IPS-NIHi7 (cell line): ENCODE measurements at regions not wholly inside any gene's neighbourhood (a gene's known extent, or its start where the extent isn't known, plus 50 kb on each side); places are given as distances from the start of the nearest gene placed in this dataset.

Experiments used
- DNase-seq: peaks from one replicate; pipeline ENCODE4 v3.0.0; 2012; ENCODE audit warnings: mixed read lengths; ENCODE audit errors: extremely low spot score

DNA sequence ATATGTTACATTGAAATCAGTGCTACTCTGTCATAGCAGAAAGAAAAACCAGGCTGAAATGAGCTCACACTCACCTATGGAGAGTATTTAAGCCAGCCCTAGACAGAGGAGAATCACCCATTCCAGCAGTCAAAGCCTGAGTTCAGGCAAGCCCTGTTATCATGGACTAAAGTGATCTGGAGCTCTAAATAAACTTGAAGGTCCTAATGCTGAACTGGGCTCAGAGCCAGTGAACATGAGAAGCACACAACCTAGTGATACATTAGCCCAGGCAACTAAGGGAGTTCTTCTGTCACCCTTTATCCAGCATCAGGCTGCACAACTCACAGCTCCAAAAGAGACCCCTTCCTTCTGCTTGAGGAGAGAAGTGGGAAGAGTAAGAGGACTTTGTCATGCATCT lies 425.0 kb downstream of the COL12A1 start:
- DNase-seq, result no peak

DNA sequence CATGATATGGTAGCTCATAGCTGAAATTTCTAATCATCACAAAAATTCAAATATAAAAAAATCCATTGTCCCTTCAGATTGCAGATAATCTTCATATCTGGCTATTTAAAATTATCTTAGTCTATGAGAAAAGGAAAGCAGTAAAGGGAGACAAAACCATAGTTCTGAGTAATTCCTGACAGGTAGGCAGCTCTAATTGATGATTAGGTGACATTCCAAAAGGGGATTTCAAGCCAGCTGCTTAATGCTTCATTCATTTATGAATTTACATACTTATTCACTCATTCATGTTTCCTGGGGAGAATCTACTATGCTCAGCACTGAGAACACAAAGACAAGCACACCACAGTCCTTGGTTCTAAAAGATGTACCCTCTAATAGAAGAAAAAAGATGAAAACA lies 437.1 kb downstream of the COL12A1 start:
- DNase-seq, result no peak

- DNase-seq, result no peak
These were observed 437.7 kb downstream of the COL12A1 start for GRCh38 chr6:74768120-74768519.

DNA sequence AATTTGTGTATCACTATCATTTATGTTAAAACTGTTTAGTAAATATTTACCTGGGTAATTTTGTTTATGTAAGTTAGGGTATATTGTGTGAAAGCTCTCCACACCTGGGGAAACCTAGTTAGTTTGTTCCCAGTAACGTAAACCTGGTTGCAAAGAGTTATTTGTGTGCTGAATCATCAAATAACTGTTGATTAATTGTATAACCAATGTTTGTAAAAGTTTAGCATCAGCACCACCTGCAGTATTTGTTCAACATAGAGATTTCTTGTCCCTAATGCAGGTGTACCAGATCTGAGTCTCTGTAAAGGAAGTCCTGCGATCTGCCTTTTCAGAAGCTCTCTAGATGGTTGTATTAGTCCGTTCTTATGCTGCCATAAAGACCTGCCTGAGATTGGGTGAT lies 440.4 kb downstream of the COL12A1 start:
- no peak for DNase-seq

GRCh38 chr6:74764486-74764885 lies 441.4 kb downstream of the COL12A1 start:
- DNase-seq, result no peak

GRCh38 chr6:74762841-74763240 lies 443.0 kb downstream of the COL12A1 start:
- no peak for DNase-seq

DNA sequence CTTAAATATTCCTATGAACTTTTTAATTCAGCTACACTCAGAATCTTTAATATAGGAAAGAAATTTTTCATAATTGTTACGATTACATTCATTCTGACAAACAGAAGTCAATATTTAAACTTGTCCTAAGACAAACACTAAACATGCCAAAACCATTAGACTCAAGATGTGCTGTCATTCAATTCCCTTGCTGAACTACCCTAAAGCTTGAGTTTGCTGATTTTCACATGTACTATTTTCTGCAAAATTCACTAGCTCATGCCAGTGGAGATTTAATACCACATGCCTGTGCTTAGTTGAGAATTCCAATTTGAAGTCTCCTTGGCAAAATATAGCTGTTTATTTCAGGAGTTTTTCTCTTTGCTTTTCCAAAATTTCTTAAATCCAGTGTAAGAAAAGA lies 448.0 kb downstream of the COL12A1 start:
- no peak for DNase-seq

DNA sequence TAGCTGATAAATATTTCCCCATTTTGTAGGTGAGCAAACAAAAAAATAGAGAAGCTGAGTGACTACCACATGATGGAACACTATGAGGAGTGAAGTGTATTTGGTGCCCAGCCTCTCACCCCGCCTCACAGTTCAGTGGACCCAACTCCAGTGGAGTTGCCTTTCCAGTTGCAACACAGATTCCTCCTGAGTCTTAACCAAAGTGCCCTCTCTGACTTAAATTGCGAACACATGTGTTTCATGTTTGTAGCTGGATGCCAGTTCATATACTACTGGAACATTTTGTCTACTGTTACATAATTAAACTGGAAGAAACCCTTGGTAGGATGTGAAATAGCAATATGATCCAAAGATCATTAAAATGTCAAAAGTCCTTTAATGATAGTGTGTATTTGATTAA lies 448.9 kb downstream of the COL12A1 start:
- no peak for DNase-seq

DNA sequence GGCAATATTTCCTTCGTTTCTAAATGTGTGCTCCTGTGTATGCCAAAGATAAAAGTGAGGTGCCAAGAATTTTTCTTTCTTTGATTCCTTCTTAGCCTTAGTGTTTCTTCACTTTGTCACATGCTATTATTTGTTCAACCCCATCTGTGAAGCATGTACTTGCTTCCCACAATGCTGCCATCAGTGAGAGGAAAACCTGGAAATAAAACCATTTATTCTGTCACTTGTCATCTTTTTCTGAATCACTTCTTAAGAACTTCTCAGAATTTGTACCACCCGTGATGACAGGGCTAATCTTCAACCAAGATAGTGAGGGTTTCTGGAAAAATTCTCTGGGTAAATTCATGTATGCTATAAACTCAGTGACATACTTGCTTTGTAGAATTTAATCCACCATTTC lies 450.1 kb downstream of the COL12A1 start:
- no peak for DNase-seq

- no peak for DNase-seq
These were observed 450.7 kb downstream of the COL12A1 start for GRCh38 chr6:74755196-74755595.

- DNase-seq, result no peak
These were observed 451.8 kb downstream of the COL12A1 start for GRCh38 chr6:74753883-74754600.

DNA sequence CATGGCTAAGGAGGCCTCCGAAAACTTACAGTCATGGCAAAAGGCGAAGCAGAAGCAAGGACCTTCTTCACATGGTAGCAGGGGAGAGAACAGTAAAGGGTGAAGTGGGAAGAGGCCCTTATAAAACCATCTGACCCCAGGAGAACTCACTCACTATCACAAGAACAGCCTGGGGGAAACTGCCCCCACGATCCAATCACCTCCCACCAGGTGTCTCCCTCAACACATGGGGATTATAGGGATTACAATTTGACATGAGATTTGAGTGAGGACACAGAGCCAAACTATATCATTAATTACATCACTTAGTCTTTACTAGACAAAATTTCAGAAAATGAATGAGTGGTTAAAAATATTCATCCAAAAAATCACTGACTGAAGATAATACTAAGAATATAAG lies 453.6 kb downstream of the COL12A1 start:
- DNase-seq, result no peak

DNA sequence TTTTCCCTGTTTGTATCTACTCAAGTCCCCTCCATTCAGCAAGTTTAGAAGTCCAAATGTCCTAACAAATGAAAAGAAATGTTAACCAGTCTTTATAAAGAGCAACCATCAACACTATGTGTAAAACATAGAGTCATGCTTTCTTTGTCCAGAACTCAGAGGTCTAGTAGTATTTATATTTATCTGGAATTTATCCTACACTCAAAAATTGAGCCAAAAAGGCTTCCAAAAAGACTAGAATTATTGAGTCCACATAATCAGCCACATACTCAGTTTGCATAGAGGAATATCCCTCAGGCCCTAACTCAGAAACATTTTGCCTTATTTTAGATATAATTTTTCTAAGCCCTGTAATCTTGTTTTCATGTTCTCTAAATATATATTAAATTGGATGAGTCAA lies 455.0 kb downstream of the COL12A1 start:
- DNase-seq, result no peak

DNA sequence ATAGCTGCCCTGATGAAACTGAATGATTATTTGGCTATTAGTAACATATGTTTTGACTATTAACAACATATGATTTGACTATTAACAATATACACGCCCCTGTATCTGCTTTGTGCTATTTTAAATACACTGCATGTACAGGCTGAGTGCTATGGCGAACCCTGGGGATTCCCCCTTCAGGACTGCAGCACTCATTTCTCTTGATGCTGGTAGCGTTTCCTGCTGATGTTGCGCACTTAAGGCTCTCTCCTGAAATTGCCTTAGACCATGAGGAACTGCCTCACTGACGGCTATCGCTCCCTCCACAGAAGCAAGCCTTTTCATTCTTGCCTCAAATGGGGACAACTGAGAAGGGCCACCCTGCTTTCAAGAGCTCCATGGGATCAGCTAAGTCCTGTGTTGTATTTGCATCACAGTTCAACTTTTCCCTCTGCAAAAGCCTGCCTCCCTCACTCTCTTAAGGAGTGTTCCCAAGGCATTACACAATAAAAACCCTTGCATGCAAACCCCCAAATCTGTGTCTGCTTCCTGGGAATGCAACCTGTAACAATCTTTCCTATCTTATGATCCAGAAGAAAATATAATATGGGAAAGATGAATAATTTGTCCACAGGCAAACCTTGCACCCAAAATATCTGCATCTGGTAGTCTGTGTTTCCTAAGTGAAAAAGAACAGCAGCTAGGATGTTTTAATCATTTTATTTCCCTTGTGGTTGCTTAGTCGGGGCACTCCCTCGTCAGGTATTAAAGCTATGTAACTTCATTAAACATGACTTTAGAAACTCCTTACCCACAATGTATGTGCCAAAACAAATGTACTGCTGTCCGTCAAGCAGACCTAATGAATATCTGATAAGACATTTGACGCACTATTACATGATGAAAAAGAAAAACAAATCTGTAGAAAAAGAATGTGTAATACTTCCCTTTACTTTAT lies 456.4 kb downstream of the COL12A1 start:
- no peak for DNase-seq

GRCh38 chr6:74745670-74746069 lies 460.2 kb downstream of the COL12A1 start:
- no peak for DNase-seq

DNA sequence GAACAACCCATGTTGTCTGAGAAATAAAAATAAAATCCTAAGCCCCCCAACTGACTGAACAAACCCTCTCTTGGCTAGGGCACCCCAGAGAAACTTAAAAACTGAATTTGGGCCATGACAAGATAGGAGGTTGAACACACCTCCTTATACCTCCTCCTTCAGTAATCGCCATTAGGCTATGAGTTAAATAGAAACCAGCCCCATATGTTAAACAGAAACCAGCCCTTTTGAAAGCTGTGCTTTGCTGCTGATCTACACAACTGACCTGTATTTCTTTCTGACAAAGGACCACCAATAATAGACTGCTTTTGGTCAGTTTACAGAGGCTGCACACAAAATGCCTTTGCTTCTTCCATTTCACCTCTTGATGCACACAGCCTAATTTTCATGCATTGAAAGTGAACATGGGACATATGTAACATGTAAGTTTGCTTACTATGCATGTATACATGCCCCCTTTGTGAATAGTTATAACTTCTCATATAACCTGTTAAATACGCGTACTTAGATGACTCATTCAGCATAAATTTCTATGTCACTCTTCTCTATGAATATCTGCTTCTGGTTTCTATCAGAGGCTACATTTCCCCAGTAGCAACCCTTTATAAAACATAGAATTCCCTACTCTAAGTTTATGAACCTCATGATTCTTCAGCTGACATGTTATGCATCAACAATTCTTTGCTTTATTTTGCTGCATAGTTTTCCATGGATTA lies 462.9 kb downstream of the COL12A1 start:
- DNase-seq, result no peak

DNA sequence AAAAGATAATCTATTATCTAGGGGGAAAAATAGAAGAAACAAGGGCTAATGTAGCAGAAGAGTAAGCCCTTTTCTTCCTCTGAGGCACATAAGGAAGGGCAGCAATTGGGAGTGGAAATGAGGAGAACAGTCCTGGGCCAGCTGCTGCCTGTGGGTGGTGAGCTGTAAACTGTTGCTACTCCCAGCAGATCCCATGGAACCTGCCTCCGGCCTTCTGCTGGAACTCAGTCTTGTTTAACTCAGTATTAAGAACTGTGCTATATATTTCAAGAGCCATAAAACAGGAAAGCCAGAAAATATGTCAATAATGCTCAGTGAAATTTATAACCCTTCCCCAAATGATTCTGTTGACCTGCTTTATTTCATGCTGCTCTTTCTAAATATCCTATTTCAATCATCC lies 464.2 kb downstream of the COL12A1 start:
- peak; percentile 16 for DNase-seq

DNA sequence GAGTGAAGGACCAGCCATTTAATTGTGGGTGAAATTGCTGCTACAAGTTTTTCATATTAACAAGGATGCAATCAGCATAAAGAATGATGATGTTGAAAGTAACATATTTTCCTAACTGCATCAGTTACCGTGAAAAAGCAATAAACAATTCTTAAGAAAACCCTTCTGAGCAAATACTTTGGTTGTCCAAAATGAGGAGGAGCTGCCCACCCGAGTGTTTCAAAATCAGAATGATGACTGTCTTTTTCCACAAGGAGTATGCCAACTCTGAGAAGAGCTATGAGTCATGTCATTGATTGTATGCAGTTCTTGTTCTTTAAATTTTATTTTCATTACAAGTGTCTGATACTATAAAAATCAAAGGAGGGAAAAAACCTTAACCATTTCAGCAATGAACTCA lies 470.5 kb downstream of the COL12A1 start:
- no peak for DNase-seq

DNA sequence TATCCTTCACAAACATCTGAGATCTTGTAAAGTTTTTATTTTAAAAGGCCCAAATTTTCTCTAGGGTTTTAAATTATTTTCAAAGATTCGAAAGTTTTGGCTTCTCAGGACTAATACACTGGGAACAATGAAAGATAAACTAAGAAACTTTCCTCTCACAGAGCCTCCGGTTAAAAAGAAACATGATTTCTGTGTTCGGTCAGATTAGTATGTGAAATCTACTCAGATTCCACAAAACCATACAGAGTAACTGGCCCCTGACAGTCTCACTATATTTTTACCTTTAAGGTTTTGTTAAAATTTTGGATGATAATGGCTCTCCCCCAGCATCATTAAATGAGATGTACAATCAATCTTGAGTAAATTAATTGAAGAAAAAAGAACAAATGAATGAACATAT lies 471.0 kb downstream of the COL12A1 start:
- DNase-seq, result no peak

DNA sequence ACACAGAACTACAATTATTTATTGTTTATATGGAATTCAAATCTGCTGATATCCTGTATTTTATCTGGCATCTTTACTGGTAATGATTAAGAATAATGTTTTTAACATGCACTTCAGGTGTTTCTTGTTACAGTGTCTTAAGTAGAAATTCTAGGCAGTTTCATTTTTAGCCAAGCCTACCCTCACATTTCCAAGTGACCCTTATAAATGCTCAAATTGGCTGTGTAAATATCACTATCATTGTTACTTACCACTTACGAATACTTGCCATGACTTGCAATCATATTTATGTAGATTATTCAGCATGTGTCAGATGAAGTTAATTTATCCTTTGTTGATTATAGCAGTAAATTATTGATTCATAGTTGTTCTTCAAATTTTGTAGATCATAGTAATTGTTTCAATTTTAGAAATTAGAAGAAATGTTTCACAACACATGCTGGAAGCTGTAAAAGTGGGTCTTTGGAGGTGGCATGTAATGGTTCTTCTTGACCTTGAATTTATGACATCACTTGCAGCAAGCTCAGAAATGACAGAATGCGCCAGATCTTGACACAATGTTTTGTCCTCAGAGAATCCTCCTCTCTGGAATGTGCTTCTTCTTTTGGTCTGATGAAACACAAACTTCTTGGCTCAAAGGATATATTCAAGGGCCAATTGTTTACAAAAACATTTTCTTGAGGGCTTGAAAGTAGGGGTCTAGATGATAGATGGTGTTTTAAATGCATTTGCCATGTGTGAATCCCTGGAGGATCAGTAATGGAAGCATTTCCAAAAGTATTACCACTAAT lies 471.8 kb downstream of the COL12A1 start:
- no peak for DNase-seq

- DNase-seq, result no peak
These were observed 473.9 kb downstream of the COL12A1 start for GRCh38 chr6:74731931-74732330.

- no peak for DNase-seq
These were observed 474.6 kb downstream of the COL12A1 start for GRCh38 chr6:74731204-74731603.
